Pancreas (tissue), 10 donors: ENCODE measurements at regions not wholly inside any gene's neighbourhood (a gene's known extent, or its start where the extent isn't known, plus 50 kb on each side); places are given as distances from the start of the nearest gene placed in this dataset.

Experiments
- ATAC-seq, 4 donors: fragments of 200-7000 bp; cut with Tn5 transposase; one replicate each; pipeline versions ENCODE4 v1.8.0 to v1.9.1; 2020; ENCODE audit warnings: mild to moderate bottlenecking in 4 of 4, moderate library complexity in 4 of 4
- DNase-seq, 6 donors: peaks; one replicate each; pipeline ENCODE4 v3.0.0-alpha.2; 2020
- FAIRE-seq: peaks from 2 replicates; lab custom pipeline; 2012; peaks lifted over from hg19 to GRCh38; lab: Jason Lieb, UNC
- H3K27ac ChIP-seq, 4 donors: fragments of 200-600 bp; sonication (generic); 1 replicate in 3 of 4; 2 replicates in 1 of 4; pipeline versions ENCODE4 v1.5.0 to v1.8.0; 2020
- H3K27me3 ChIP-seq, 4 donors: fragments of 200-600 bp; one replicate each; pipeline ENCODE4 v1.8.0; 2021
- H3K36me3 ChIP-seq, 3 donors: fragments of 200-600 bp; sonication (generic) in 1 of 3; one replicate each; pipeline versions ENCODE4 v1.5.0 to v1.8.0; 2020 to 2021
- H3K4me1 ChIP-seq, 3 donors: fragments of 200-600 bp; one replicate each; pipeline ENCODE4 v1.8.0; 2021
- H3K4me3 ChIP-seq, 4 donors: fragments of 200-600 bp; sonication (generic) in 2 of 4; one replicate each; pipeline versions ENCODE4 v1.5.0 to v1.8.0; 2020 to 2021
- H3K9me3 ChIP-seq, 4 donors: fragments of 200-600 bp; one replicate each; pipeline ENCODE4 v1.8.0; 2021
- WGBS, 2 donors: extraction: QIAGEN DNeasy Blood & Tissue Kit; methylation state at CpG; one replicate each; pipeline ENCODE4 v1.1.7; 2013; 5-methylcytosine and 5-hydroxymethylcytosine counted together
- intact Hi-C, 3 donors: fragments of 100-400 bp; cut with DNase I; formaldehyde crosslinking; loops; one replicate each; pipeline versions ENCODE4 v1.11.1 to v1.14.2; 2022
- TF ChIP-seq, protein P1 (sequence below), 4 donors: fragments of 200-600 bp; sonication (generic) in 3 of 4; IDR thresholded peaks; one replicate each; pipeline versions ENCODE4 v1.5.0 to v1.8.0; 2021; ENCODE audit warnings: antibody characterized with exemption in 4 of 4
- donor health status: healthy with polysubstance abuse.
- donor health status: DM: no; HTN: no; CAD: no; lungs with moderate emphysema.
- donor health status: DM: no; HTN: no; CAD: no.
- donor health status: control.
- donor health status: control.
- donor health status: Bipolar disorder and iron deficiency.
- donor health status: DM: yes; HTN: yes; CAD: no.
- donor health status: DM: no; HTN: no; CAD: no.
- donor health status: DM: no; HTN: no; CAD: no.
- donor health status: DM: yes; HTN: yes; CAD: no.

- Histone ChIP-seq H3K4me3 (no peak overlapping the region), H3K36me3 (no peaks in the 10 kb centered on the region), H3K27me3 (no peaks in the 10 kb centered on the region), H3K27ac (no peak overlapping the region), H3K9me3 (no peaks in the 10 kb centered on the region), H3K4me1 (no peaks in the 10 kb centered on the region)
- 72 to 73% methylated on average over 13 of the region's 13 CpGs for WGBS, 2 donors
- intact Hi-C loops: loop anchor here in 1 of 3 donors (10.0 kb wide), 1 partner anchor 496 kb away; no protein-coding TSS in a partner anchor
- TF ChIP-seq, protein P1, sequence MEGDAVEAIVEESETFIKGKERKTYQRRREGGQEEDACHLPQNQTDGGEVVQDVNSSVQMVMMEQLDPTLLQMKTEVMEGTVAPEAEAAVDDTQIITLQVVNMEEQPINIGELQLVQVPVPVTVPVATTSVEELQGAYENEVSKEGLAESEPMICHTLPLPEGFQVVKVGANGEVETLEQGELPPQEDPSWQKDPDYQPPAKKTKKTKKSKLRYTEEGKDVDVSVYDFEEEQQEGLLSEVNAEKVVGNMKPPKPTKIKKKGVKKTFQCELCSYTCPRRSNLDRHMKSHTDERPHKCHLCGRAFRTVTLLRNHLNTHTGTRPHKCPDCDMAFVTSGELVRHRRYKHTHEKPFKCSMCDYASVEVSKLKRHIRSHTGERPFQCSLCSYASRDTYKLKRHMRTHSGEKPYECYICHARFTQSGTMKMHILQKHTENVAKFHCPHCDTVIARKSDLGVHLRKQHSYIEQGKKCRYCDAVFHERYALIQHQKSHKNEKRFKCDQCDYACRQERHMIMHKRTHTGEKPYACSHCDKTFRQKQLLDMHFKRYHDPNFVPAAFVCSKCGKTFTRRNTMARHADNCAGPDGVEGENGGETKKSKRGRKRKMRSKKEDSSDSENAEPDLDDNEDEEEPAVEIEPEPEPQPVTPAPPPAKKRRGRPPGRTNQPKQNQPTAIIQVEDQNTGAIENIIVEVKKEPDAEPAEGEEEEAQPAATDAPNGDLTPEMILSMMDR (IDR thresholded peaks at IDR 0.05): no peak
- no peak for ATAC-seq
- no peak for DNase-seq
- no peak for FAIRE-seq
Observed at GRCh38 chr6:168870982-168871381, 382.7 kb downstream of the THBS2 start.

DNA sequence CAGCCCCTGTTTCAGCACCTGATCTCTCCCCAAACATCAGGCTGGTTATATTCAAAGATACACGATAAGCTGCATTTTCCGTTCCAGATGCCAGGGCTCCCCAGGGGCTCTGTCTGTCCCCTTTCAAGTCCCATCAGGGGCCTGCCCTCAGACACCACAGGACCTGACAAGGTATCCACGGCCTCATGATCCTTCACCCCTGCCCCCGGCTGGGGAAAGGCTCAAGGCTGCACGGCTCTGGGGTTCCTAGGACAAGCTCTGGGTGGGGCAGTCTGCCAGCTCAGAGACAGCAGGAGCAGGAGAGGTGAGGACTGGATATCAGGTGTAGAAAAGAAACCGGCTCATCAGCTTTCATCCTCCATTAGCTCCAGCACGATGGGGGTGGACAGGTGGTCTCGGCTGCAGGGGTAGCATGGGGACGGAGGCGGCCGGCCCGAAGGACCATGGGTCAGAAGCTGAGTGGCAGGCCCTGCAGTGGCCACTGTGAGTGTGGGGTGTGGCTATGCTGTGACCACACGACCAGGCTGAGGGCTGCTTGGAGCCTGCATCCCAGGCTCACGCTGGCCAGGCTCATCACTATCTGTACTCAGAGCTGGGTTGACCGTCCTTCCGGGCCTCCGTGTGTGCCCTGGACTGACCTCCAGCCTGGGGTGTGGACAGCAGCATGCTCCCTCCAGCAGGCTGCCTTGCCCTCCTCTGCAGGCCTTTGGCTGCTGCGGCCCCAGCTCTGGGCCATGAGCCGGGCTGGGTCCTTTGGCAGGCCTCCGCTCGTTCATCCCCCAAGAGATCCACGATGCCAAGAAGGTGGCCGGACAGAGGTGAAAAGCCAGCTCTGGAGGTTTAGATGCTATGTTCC is 386.2 kb downstream of the THBS2 start:
- intact Hi-C loops: no loop called here
- WGBS, 2 donors: 83 to 87% methylated on average over 23 of the region's 23 CpGs
- H3K27ac ChIP-seq: no peak overlapping the region
- DNase-seq (no peak), ATAC-seq (no peak), FAIRE-seq (no peak)
- H3K4me3 ChIP-seq: no peak overlapping the region
- no peaks in the 10 kb centered on the region for H3K27me3 ChIP-seq
- no peaks in the 10 kb centered on the region for H3K4me1 ChIP-seq
- H3K9me3 ChIP-seq: no peaks in the 10 kb centered on the region
- TF ChIP-seq, protein P1 (IDR thresholded peaks at IDR 0.05): no peak
- H3K36me3 ChIP-seq: no peaks in the 10 kb centered on the region

DNA sequence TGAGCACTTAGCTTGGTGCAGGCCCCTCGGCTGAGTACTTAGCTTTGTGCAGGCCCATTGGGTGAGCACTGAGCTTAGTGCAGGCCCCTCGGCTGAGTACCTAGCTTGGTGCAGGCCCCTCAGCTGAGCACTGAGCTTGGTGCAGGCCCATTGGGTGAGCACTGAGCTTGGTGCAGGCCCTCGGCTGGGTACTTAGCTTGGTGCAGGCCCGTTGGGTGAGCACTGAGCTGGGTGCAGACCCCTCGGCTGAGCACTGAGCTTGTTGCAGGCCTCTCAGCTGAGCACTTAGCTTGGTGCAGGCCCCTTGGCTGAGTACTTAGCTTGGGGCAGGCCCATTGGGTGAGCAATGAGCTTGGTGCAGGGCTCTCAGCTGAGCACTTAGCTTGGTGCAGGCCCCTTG is 387.1 kb downstream of the THBS2 start:
- ATAC-seq (no peak), DNase-seq (no peak), FAIRE-seq (no peak)
- no peaks in the 10 kb centered on the region for H3K27me3 ChIP-seq
- H3K36me3 ChIP-seq: no peaks in the 10 kb centered on the region
- 84 to 90% methylated on average over 5 of the region's 5 CpGs for WGBS, 2 donors
- H3K27ac ChIP-seq: no peak overlapping the region
- no peak overlapping the region for H3K4me3 ChIP-seq
- intact Hi-C loops: no loop called here
- TF ChIP-seq, protein P1 (IDR thresholded peaks at IDR 0.05): no peak
- H3K4me1 ChIP-seq: no peaks in the 10 kb centered on the region
- no peaks in the 10 kb centered on the region for H3K9me3 ChIP-seq

- Histone ChIP-seq H3K36me3 (no peaks in the 10 kb centered on the region), H3K27ac (no peak overlapping the region), H3K4me3 (no peak overlapping the region), H3K27me3 (no peaks in the 10 kb centered on the region), H3K9me3 (no peaks in the 10 kb centered on the region), H3K4me1 (no peaks in the 10 kb centered on the region)
- TF ChIP-seq, protein P1 (IDR thresholded peaks at IDR 0.05): no peak
- FAIRE-seq: no peak
- ATAC-seq: no peak
- DNase-seq: no peak
- intact Hi-C loops: no loop called here
- WGBS, 2 donors: 67 to 75% methylated on average over 4 of the region's 4 CpGs
Observed at GRCh38 chr6:168865522-168865921, 388.1 kb downstream of the THBS2 start.
